SK-N-SH treated with all-trans-retinoic acid at 6 μM for 48 hours (cell line): ENCODE measurements at regions not wholly inside any gene's neighbourhood (a gene's known extent, or its start where the extent isn't known, plus 50 kb on each side); places are given as distances from the start of the nearest gene placed in this dataset.
"Not testable (repeated sequence)": the region's sequence is repeated elsewhere in the genome, so short reads cannot be mapped to it uniquely, and the experiment has no call there.

Source experiments
- ARNTL ChIP-seq: fragments of 450-650 bp; formaldehyde crosslinking; IDR thresholded peaks from 2 replicates; pipeline ENCODE4 v1.5.0; 2020; ENCODE audit warnings: low read depth, mild to moderate bottlenecking, moderate library complexity, borderline replicate concordance
- BACH2 ChIP-seq: fragments of 250-450 bp; sonication (Bioruptor Pico); IDR thresholded peaks from 2 replicates; pipeline ENCODE4 v1.9.0; 2021; ENCODE audit warnings: mild to moderate bottlenecking, borderline replicate concordance
- CREB5 ChIP-seq: fragments of 250-450 bp; sonication (Bioruptor Pico); IDR thresholded peaks from 2 replicates; pipeline ENCODE4 v1.5.1; 2020; ENCODE audit warnings: low read depth, mild to moderate bottlenecking, moderate library complexity
- CSDC2 ChIP-seq: fragments of 250-450 bp; sonication (Bioruptor Pico); IDR thresholded peaks from 2 replicates; pipeline ENCODE4 v1.5.0; 2020; ENCODE audit warnings: mild to moderate bottlenecking, moderate library complexity
- CSRNP3 ChIP-seq: fragments of 250-450 bp; sonication (Bioruptor Pico); IDR thresholded peaks from 2 replicates; pipeline ENCODE4 v1.5.1; 2021; ENCODE audit warnings: mild to moderate bottlenecking, moderate library complexity
- ESRRG ChIP-seq: fragments of 250-450 bp; sonication (Bioruptor Pico); IDR thresholded peaks from 2 replicates; pipeline ENCODE4 v1.6.1; 2021; ENCODE audit warnings: mild to moderate bottlenecking
- RARB ChIP-seq: fragments of 250-450 bp; sonication (Bioruptor Pico); IDR thresholded peaks from 2 replicates; pipeline ENCODE4 v1.8.0; 2021; ENCODE audit warnings: mild to moderate bottlenecking, moderate library complexity
- SNAI2 ChIP-seq: fragments of 250-450 bp; sonication (Bioruptor Pico); IDR thresholded peaks from 2 replicates; pipeline ENCODE4 v1.5.0; 2020; ENCODE audit warnings: mild to moderate bottlenecking, moderate library complexity
- TCF4 ChIP-seq: fragments of 250-450 bp; sonication (Bioruptor Pico); IDR thresholded peaks from 2 replicates; pipeline ENCODE4 v1.8.0; 2021; ENCODE audit warnings: mild to moderate bottlenecking, moderate library complexity, borderline replicate concordance
- TSHZ2 ChIP-seq: fragments of 250-450 bp; sonication (Bioruptor Pico); IDR thresholded peaks from 2 replicates; pipeline ENCODE4 v1.5.0; 2020; ENCODE audit warnings: mild to moderate bottlenecking, moderate library complexity
- ZFP3 ChIP-seq: fragments of 250-450 bp; sonication (Bioruptor Pico); IDR thresholded peaks from 2 replicates; pipeline ENCODE4 v1.5.0; 2020; ENCODE audit warnings: mild to moderate bottlenecking, moderate library complexity
- ZNF70 ChIP-seq: fragments of 450-650 bp; formaldehyde crosslinking; IDR thresholded peaks from 2 replicates; pipeline ENCODE4 v1.5.0; 2020; ENCODE audit warnings: mild to moderate bottlenecking, moderate library complexity
- ZNF8 ChIP-seq: fragments of 450-650 bp; formaldehyde crosslinking; IDR thresholded peaks from 2 replicates; pipeline ENCODE4 v1.5.0; 2020; ENCODE audit warnings: mild to moderate bottlenecking, moderate library complexity
- TF ChIP-seq, protein P1 (sequence below): fragments of 250-450 bp; sonication (Bioruptor Pico); IDR thresholded peaks from 2 replicates; pipeline ENCODE4 v1.8.0; 2020; ENCODE audit warnings: mild to moderate bottlenecking, moderate library complexity, borderline replicate concordance

- not testable (repeated sequence) for TF ChIP-seq SNAI2 (CRISPR knock-in tag); TCF4; ARNTL (CRISPR knock-in tag); ZNF70 (CRISPR knock-in tag); RARB (CRISPR knock-in tag); ESRRG; BACH2 (CRISPR knock-in tag); CSRNP3 (CRISPR knock-in tag); CSDC2 (CRISPR knock-in tag); TSHZ2 (CRISPR knock-in tag); ZFP3 (CRISPR knock-in tag); CREB5 (CRISPR knock-in tag); ZNF8 (CRISPR knock-in tag)
- TF ChIP-seq, protein P1, sequence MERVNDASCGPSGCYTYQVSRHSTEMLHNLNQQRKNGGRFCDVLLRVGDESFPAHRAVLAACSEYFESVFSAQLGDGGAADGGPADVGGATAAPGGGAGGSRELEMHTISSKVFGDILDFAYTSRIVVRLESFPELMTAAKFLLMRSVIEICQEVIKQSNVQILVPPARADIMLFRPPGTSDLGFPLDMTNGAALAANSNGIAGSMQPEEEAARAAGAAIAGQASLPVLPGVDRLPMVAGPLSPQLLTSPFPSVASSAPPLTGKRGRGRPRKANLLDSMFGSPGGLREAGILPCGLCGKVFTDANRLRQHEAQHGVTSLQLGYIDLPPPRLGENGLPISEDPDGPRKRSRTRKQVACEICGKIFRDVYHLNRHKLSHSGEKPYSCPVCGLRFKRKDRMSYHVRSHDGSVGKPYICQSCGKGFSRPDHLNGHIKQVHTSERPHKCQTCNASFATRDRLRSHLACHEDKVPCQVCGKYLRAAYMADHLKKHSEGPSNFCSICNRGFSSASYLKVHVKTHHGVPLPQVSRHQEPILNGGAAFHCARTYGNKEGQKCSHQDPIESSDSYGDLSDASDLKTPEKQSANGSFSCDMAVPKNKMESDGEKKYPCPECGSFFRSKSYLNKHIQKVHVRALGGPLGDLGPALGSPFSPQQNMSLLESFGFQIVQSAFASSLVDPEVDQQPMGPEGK: not testable (repeated sequence)
Measured at GRCh38 chr20:30899370-30900079, 357.9 kb upstream of the DEFB115 start.
